Loucy (cell line): ENCODE measurements at regions not wholly inside any gene's neighbourhood (a gene's known extent, or its start where the extent isn't known, plus 50 kb on each side); places are given as distances from the start of the nearest gene placed in this dataset.

ENCODE experiments used
- H2AFZ ChIP-seq: fragments of 200-600 bp; sonication (generic); 2 replicates; pipeline ENCODE4 v1.6.0; 2016; ENCODE audit warnings: antibody characterized with exemption, mild to moderate bottlenecking, low read length, moderate library complexity
- H3F3A ChIP-seq: fragments of 200-600 bp; 2 replicates; pipeline ENCODE4 v1.6.0; 2016; ENCODE audit warnings: antibody characterized with exemption, low read depth, mild to moderate bottlenecking
- H3K27me3 ChIP-seq: fragments of 200-600 bp; sonication (generic); 2 replicates; pipeline ENCODE4 v1.6.1; 2014; ENCODE audit warnings: low read length, mild to moderate bottlenecking; ENCODE audit not compliant: insufficient read depth, poor library complexity, severe bottlenecking
- H3K36me3 ChIP-seq: fragments of 200-600 bp; sonication (generic); 2 replicates; pipeline ENCODE4 v1.6.1; 2016; ENCODE audit warnings: low read length; ENCODE audit not compliant: insufficient read depth
- H3K4me1 ChIP-seq: fragments of 200-600 bp; sonication (generic); 2 replicates; pipeline ENCODE4 v1.5.1; 2014; ENCODE audit warnings: low read length, mild to moderate bottlenecking; ENCODE audit not compliant: insufficient read depth, poor library complexity, severe bottlenecking
- H3K4me2 ChIP-seq: fragments of 200-600 bp; sonication (generic); 2 replicates; pipeline ENCODE4 v1.6.0; 2014; ENCODE audit warnings: antibody characterized with exemption, low read length, low read depth, mild to moderate bottlenecking; ENCODE audit not compliant: poor library complexity, severe bottlenecking
- H3K4me3 ChIP-seq: fragments of 200-600 bp; sonication (generic); 2 replicates; pipeline ENCODE4 v1.5.1; 2014; ENCODE audit warnings: low read length, mild to moderate bottlenecking, mixed read lengths; ENCODE audit not compliant: poor library complexity, severe bottlenecking
- H3K79me2 ChIP-seq: fragments of 200-600 bp; sonication (generic); 2 replicates; pipeline ENCODE4 v1.6.1; 2014; ENCODE audit warnings: low read length; ENCODE audit not compliant: insufficient read depth
- H3K9ac ChIP-seq: fragments of 200-600 bp; sonication (generic); 2 replicates; pipeline ENCODE4 v1.6.0; 2014; ENCODE audit warnings: mild to moderate bottlenecking, low read depth, low read length, moderate library complexity; ENCODE audit not compliant: poor library complexity, severe bottlenecking
- H3K9me2 ChIP-seq: fragments of 200-600 bp; sonication (generic); replicated peaks from 2 replicates; pipeline ENCODE4 v1.6.1; 2016; ENCODE audit warnings: low read depth, low read length, mixed read lengths
- H3K9me3 ChIP-seq: fragments of 200-600 bp; sonication (generic); 2 replicates; pipeline ENCODE4 v1.6.1; 2014; ENCODE audit warnings: mild to moderate bottlenecking, antibody characterized with exemption, low read length, low read depth; ENCODE audit not compliant: insufficient read depth
- H4K20me1 ChIP-seq: fragments of 200-600 bp; sonication (generic); 2 replicates; pipeline ENCODE4 v1.6.0; 2014; ENCODE audit warnings: antibody characterized with exemption, low read length, mild to moderate bottlenecking; ENCODE audit not compliant: insufficient read depth, poor library complexity, severe bottlenecking
- CTCF ChIP-seq: fragments of 200-600 bp; sonication (generic); conservative IDR thresholded peaks from 2 replicates; pipeline ENCODE4 v1.5.1; 2014; ENCODE audit warnings: mild to moderate bottlenecking, antibody characterized with exemption, low read length
- EZH2phosphoT487 ChIP-seq: fragments of 200-600 bp; IDR thresholded peaks from 2 replicates; pipeline ENCODE4 v1.6.1; 2018; ENCODE audit warnings: antibody characterized with exemption, mild to moderate bottlenecking, moderate library complexity, borderline replicate concordance

- Histone ChIP-seq H3K79me2 (no peaks in the 10 kb centered on the region), H3K4me1 (no peaks in the 10 kb centered on the region), H3K36me3 (no peaks in the 10 kb centered on the region), H3K9me3 (no peaks in the 10 kb centered on the region), H3K4me3 (no peak overlapping the region), H3K9ac (no peak overlapping the region), H3F3A (no peaks in the 10 kb centered on the region), H4K20me1 (no peaks in the 10 kb centered on the region), H2AFZ (no peak overlapping the region), H3K9me2 (no peaks in the 10 kb centered on the region), H3K27me3 (no peaks in the 10 kb centered on the region), H3K4me2 (no peak overlapping the region)
- no peak for TF ChIP-seq EZH2phosphoT487
- no peak for TF ChIP-seq CTCF
Measured at GRCh38 chr5:125826214-125826613, 597.0 kb upstream of the GRAMD2B start.

GRCh38 chr5:125829349-125829748 lies 593.9 kb upstream of the GRAMD2B start:
- H3K9me2 ChIP-seq, result no peaks in the 10 kb centered on the region
- TF ChIP-seq CTCF (no peak), EZH2phosphoT487 (no peak)
- no peak overlapping the region for H3K4me2 ChIP-seq
- no peak overlapping the region for H2AFZ ChIP-seq
- no peaks in the 10 kb centered on the region for H3F3A ChIP-seq
- no peaks in the 10 kb centered on the region for H3K27me3 ChIP-seq
- no peak overlapping the region for H3K4me3 ChIP-seq
- H3K36me3 ChIP-seq, result no peaks in the 10 kb centered on the region
- H4K20me1 ChIP-seq, result no peaks in the 10 kb centered on the region
- no peak overlapping the region for H3K9ac ChIP-seq
- H3K4me1 ChIP-seq, result no peaks in the 10 kb centered on the region
- H3K79me2 ChIP-seq, result no peaks in the 10 kb centered on the region
- H3K9me3 ChIP-seq, result no peaks in the 10 kb centered on the region

- Histone ChIP-seq H4K20me1 (no peaks in the 10 kb centered on the region), H3K4me3 (no peak overlapping the region), H3F3A (no peaks in the 10 kb centered on the region), H3K4me2 (no peak overlapping the region), H3K9ac (no peak overlapping the region), H3K9me2 (no peaks in the 10 kb centered on the region), H3K4me1 (no peaks in the 10 kb centered on the region), H3K36me3 (no peaks in the 10 kb centered on the region), H3K27me3 (no peaks in the 10 kb centered on the region), H3K9me3 (no peaks in the 10 kb centered on the region), H2AFZ (no peak overlapping the region), H3K79me2 (no peaks in the 10 kb centered on the region)
- TF ChIP-seq CTCF, result no peak
- no peak for TF ChIP-seq EZH2phosphoT487
Measured at GRCh38 chr5:125833398-125833797, 589.8 kb upstream of the GRAMD2B start.
